Astrocyte of the spinal cord (primary cell): ENCODE measurements at regions not wholly inside any gene's neighbourhood (a gene's known extent, or its start where the extent isn't known, plus 50 kb on each side); places are given as distances from the start of the nearest gene placed in this dataset.

ENCODE experiments used
- DNase-seq: peaks from one replicate; pipeline ENCODE4 v3.0.0; 2011; ENCODE audit warnings: low read depth, low spot score
- H3K4me3 ChIP-seq: 2 replicates; pipeline ENCODE4 v1.5.1; 2011; ENCODE audit warnings: low read depth, mild to moderate bottlenecking, low read length, moderate library complexity
- CTCF ChIP-seq: IDR thresholded peaks from 2 replicates; pipeline ENCODE4 v1.5.1; 2012; ENCODE audit warnings: low read depth, mild to moderate bottlenecking, low read length, inconsistent platforms
- in situ Hi-C: cut with HindIII; loops from 2 replicates; pipeline ENCODE4 v1.10.0; 2017; ENCODE audit warnings: low sequenced_read_pairs

GRCh38 chr3:27585429-27585828, 101.2 kb upstream of the SLC4A7 start:
- H3K4me3 ChIP-seq = no peak overlapping the region
- TF ChIP-seq CTCF = no peak
- in situ Hi-C loops = no loop called here
- no peak for DNase-seq

GRCh38 chr3:27584874-27585273, 100.7 kb upstream of the SLC4A7 start:
- no peak for DNase-seq
- in situ Hi-C loops = no loop called here
- H3K4me3 ChIP-seq = no peak overlapping the region
- TF ChIP-seq CTCF = no peak

- no peak for TF ChIP-seq CTCF
- DNase-seq = no peak
- H3K4me3 ChIP-seq = no peak overlapping the region
- in situ Hi-C loops = no loop called here
These were observed 97.7 kb upstream of the SLC4A7 start for GRCh38 chr3:27581852-27582251.

GRCh38 chr3:27578032-27578431, 93.8 kb upstream of the SLC4A7 start:
- no peak for TF ChIP-seq CTCF
- DNase-seq = peak; percentile 53
- in situ Hi-C loops = no loop called here
- no peak overlapping the region for H3K4me3 ChIP-seq

- H3K4me3 ChIP-seq = no peak overlapping the region
- in situ Hi-C loops = no loop called here
- TF ChIP-seq CTCF = no peak
- DNase-seq = no peak
These were observed 93.3 kb upstream of the SLC4A7 start for GRCh38 chr3:27577504-27577903.

GRCh38 chr3:27576171-27576570, 92.0 kb upstream of the SLC4A7 start:
- DNase-seq = no peak
- H3K4me3 ChIP-seq = no peak overlapping the region
- no peak for TF ChIP-seq CTCF
- in situ Hi-C loops = no loop called here

GRCh38 chr3:27575499-27575898, 91.3 kb upstream of the SLC4A7 start:
- TF ChIP-seq CTCF = no peak
- H3K4me3 ChIP-seq = no peak overlapping the region
- DNase-seq = no peak
- in situ Hi-C loops = no loop called here
